HUES64 (cell line): ENCODE measurements at regions not wholly inside any gene's neighbourhood (a gene's known extent, or its start where the extent isn't known, plus 50 kb on each side); places are given as distances from the start of the nearest gene placed in this dataset.

Experiments
- H3K27ac ChIP-seq: 2 replicates; pipeline ENCODE4 v1.7.0; 2013; ENCODE audit warnings: low read depth, low read length, inconsistent platforms
- H3K27me3 ChIP-seq: 2 replicates; pipeline ENCODE4 v1.6.1; 2013; ENCODE audit warnings: mild to moderate bottlenecking, low read length; ENCODE audit not compliant: insufficient read depth
- H3K36me3 ChIP-seq: 2 replicates; pipeline ENCODE4 v1.6.1; 2013; ENCODE audit warnings: mild to moderate bottlenecking, low read length; ENCODE audit not compliant: insufficient read depth
- H3K4me1 ChIP-seq: 2 replicates; pipeline ENCODE4 v1.6.1; 2013; ENCODE audit warnings: mild to moderate bottlenecking, low read length, moderate library complexity; ENCODE audit not compliant: insufficient read depth
- H3K4me3 ChIP-seq: 2 replicates; pipeline ENCODE4 v1.5.1; 2013; ENCODE audit warnings: mild to moderate bottlenecking, low read length, moderate library complexity
- H3K9ac ChIP-seq: 2 replicates; pipeline ENCODE4 v1.6.1; 2013; ENCODE audit warnings: mild to moderate bottlenecking, low read depth, low read length
- H3K9me3 ChIP-seq: 2 replicates; pipeline ENCODE4 v1.6.1; 2013; ENCODE audit warnings: low read depth, low read length; ENCODE audit not compliant: insufficient read depth
- WGBS: fragments of 150-250, 120-280 bp; methylation state at CpG from one replicate; pipeline ENCODE4 v1.1.7; 2013; ENCODE audit warnings: missing lambda C conversion rate; 5-methylcytosine and 5-hydroxymethylcytosine counted together

DNA sequence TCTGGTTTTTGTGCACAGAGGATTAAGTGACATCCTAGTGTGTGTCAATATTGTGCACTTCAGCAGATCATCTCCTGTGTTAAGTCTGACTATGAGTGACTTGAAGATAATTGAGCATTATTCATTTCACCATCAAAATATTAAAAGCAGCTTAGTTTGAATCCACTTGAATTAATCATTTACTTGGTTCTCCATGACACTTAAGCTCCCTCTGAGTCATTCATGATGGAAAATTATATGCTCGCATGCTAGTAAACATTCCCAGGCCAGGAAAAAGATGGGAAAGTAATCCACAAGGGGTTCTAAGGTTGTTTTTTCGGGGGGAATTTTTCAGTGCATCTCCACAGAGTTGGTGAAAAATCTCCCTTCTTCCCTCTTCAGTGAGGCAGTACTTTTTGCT lies 97.2 kb upstream of the EOLA2 start:
- no peaks in the 10 kb centered on the region for H3K36me3 ChIP-seq
- H3K9ac ChIP-seq = no peak overlapping the region
- peaks cover 6% of the 10 kb centered on the region; the same call in 1 of the 2 replicates for H3K4me1 ChIP-seq
- no peak overlapping the region for H3K4me3 ChIP-seq
- 88% methylated on average over 2 of the region's 2 CpGs for WGBS
- H3K27ac ChIP-seq = no peak overlapping the region
- H3K9me3 ChIP-seq = no peaks in the 10 kb centered on the region
- H3K27me3 ChIP-seq = no peaks in the 10 kb centered on the region; the same call in 1 of the 2 replicates

DNA sequence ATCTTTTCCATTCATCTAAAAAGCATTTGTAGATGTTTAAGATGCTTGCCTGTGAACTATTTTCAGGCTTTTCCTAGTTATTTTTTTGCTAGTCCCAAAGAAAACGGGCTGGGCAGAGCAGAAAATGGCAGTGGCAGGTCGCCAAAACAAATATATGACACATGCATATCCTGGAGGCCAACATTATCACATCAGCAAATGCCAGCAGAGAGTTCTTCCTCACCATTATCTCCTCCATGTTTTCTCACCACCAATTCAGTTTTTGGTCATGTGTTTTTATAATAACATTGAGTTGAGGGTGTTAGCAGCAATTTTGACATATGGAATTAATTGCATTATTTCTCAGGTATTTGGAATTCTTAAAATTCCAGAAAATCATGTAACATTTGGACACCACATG lies 97.9 kb upstream of the EOLA2 start:
- Histone ChIP-seq H3K4me3 (no peak overlapping the region), H3K36me3 (no peaks in the 10 kb centered on the region), H3K4me1 (peaks cover 6% of the 10 kb centered on the region; the same call in 1 of the 2 replicates), H3K27ac (no peak overlapping the region), H3K27me3 (no peaks in the 10 kb centered on the region), H3K9ac (no peak overlapping the region), H3K9me3 (no peaks in the 10 kb centered on the region)
- 95% methylated on average over 2 of the region's 2 CpGs for WGBS

DNA sequence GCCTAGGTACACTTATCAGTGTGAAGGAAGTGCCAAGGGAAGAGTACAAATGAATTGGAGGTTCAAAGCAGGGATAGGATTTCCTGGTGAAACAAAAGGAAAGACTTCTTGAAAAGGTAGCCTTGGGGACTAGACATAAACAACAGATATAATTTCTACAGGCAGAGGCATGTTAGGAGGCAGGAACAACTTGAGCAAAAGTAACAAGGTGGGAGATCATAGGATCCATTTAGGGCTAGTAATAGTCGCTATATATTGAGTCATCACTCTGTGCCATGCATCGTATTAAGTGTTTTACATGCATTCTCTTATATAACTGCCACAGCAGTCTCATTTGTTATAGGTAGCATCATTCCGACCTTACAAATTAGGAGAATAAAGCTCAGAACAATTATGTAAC lies 98.3 kb upstream of the EOLA2 start:
- Histone ChIP-seq H3K4me3 (no peak overlapping the region), H3K27ac (no peak overlapping the region), H3K36me3 (no peaks in the 10 kb centered on the region), H3K4me1 (peaks cover 6% of the 10 kb centered on the region; the same call in 1 of the 2 replicates), H3K27me3 (no peaks in the 10 kb centered on the region), H3K9ac (no peak overlapping the region), H3K9me3 (no peaks in the 10 kb centered on the region)
- whole genome bisulfite sequencing = 97% methylated on average over 3 of the region's 3 CpGs

DNA sequence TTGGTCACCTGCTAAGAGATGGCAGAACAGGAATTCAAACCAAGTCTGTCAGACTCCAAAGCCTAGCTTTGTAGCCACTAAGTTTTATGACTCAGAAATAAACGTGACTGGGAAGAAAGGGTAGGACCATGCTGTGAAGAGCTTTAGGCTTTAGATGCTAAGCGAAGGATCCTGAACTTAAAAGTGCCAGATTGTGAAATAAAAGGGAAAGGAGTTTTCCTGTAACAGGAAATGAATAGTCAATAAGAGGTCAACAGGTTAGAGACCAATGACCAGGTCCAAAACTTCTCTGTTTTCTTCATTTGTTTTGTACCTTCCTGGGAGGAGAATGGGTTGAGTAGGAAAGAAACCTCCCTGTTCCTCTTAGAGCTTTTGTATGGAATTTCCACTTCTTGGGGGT lies 98.8 kb upstream of the EOLA2 start:
- H3K9me3 ChIP-seq = no peaks in the 10 kb centered on the region
- no peak overlapping the region for H3K27ac ChIP-seq
- H3K27me3 ChIP-seq = no peaks in the 10 kb centered on the region
- no peak overlapping the region for H3K4me3 ChIP-seq
- 62% methylated on average over 2 of the region's 2 CpGs for WGBS
- no peak overlapping the region for H3K9ac ChIP-seq
- H3K36me3 ChIP-seq = no peaks in the 10 kb centered on the region
- H3K4me1 ChIP-seq = peaks cover 6% of the 10 kb centered on the region; the same call in 1 of the 2 replicates

DNA sequence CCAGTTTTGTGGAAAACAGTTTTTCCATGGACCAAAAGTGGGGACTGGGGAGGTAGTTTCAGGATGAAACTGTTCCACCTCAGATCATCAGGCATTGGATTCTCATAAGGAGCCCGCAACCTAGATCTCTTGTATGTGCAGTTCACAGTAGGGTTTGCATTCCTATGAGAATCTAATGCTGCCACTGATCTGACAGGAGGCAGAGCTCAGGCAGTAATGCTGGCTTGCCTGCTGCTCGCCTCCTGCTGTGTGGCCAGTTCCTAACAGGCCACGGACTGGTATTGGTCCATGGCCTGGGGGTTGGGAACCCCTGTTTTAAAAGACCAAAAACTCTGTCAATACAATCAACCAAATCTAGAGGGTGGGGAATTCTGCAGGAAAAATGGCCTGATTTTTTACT lies 100.0 kb upstream of the EOLA2 start:
- 69% methylated on average over 3 of the region's 3 CpGs for WGBS

DNA sequence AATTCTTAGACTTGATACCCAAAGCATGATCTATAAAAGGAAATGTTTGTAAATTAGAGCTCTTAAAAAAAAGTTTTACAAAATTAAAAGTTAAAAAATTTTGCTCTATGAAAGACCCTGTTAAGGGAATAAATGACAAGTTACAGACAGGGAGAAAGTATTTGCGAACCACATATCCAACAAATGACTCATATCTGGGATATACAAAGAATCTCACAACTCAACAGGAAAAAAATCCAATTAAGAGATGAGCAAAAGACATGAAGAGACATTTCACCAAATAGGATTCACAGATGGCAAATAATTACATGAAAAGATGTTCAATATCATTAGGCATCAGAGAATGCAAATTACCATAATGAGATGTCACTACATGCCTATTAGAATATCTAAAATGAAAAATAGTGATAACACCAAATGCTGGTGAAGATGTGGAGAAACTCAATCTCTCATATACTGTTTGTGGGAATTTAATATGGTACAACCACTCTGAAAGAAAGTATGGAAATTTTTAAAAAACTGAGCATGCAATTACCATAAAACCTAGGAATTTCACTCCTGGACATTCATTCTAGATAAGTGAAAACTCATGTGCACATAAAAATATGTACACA lies 100.8 kb upstream of the EOLA2 start:
- H3K27ac ChIP-seq = no peak overlapping the region
- no peaks in the 10 kb centered on the region for H3K9me3 ChIP-seq
- no peaks in the 10 kb centered on the region for H3K4me1 ChIP-seq
- H3K4me3 ChIP-seq = no peak overlapping the region
- H3K27me3 ChIP-seq = no peaks in the 10 kb centered on the region
- no peak overlapping the region for H3K9ac ChIP-seq
- no peaks in the 10 kb centered on the region for H3K36me3 ChIP-seq
- no CpG with 5 or more reads among the region's 1 CpG for WGBS

More for the DNA sequence above, 100.0 kb upstream of the EOLA2 start:
- Histone ChIP-seq H3K36me3 (no peaks in the 10 kb centered on the region), H3K4me1 (no peaks in the 10 kb centered on the region), H3K9me3 (no peaks in the 10 kb centered on the region), H3K27ac (no peak overlapping the region), H3K9ac (no peak overlapping the region), H3K27me3 (no peaks in the 10 kb centered on the region), H3K4me3 (no peak overlapping the region)

DNA sequence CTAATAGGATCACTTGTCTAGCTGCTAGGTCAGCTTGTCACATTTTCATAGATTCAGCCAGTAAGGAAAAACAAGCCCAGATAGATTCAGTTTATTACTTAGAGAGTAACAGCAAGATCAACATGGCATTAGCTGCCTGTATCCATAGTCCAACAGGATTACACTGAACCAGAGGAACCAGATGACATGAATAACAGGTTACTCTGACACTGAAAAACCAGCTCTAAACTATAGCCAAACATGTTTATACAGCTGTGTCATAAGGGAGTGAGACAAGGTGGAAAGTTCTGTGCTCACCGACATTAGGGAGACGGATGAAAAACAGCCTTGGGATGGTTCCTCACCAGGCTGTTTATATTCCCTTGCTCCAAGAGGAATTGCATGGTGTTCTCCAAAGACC lies 102.9 kb upstream of the EOLA2 start:
- Histone ChIP-seq H3K27me3 (no peaks in the 10 kb centered on the region), H3K4me1 (no peaks in the 10 kb centered on the region), H3K27ac (no peak overlapping the region), H3K9ac (no peak overlapping the region), H3K4me3 (no peak overlapping the region), H3K9me3 (no peaks in the 10 kb centered on the region), H3K36me3 (no peaks in the 10 kb centered on the region)
- WGBS = 96% methylated on average over 2 of the region's 2 CpGs

DNA sequence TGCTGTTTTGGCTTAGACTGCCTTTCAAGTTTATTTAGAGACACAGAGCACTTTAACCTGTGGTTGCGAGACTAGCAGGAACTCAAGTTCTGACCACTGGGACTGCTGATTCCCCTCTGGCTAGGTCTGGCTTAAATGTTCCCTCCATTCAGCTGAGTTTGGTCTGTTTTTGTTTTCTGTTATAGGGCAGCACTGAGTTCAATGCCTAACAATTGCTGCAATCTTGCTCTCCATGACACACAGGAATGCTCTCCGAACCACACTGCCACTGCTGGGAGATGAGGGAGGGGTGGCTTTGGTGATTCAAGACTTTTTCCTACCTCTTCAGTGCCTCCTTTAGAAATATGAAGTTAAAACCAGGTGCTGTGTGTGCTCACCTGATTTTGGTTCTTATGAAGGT lies 106.3 kb upstream of the EOLA2 start:
- no peaks in the 10 kb centered on the region for H3K9me3 ChIP-seq
- H3K36me3 ChIP-seq = no peaks in the 10 kb centered on the region
- H3K27me3 ChIP-seq = no peaks in the 10 kb centered on the region
- no peak overlapping the region for H3K4me3 ChIP-seq
- no peak overlapping the region for H3K9ac ChIP-seq
- H3K27ac ChIP-seq = no peak overlapping the region
- 0% methylated on average over 1 of the region's 2 CpGs for WGBS
- H3K4me1 ChIP-seq = no peaks in the 10 kb centered on the region

DNA sequence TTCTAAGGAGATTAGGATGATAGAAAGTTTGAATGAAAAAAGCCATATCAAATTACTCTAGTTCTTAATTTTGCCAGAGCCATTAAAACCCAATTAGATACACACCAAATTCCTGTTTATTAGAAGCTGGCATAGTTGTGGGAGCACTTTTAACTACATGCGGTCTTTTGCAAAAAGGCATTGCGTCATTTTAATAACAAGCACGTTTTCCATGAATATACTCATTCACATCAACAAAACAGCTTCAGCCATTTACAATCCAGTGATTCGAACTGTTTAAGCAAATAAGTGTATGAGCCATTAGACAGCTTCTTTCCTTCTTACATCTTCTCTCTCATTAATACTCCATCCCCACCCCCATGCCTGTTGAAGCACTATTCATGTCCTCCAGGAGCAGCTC lies 109.5 kb upstream of the EOLA2 start:
- no peaks in the 10 kb centered on the region for H3K4me1 ChIP-seq
- no peak overlapping the region for H3K4me3 ChIP-seq
- no peak overlapping the region for H3K9ac ChIP-seq
- no peaks in the 10 kb centered on the region for H3K36me3 ChIP-seq
- H3K27me3 ChIP-seq = no peaks in the 10 kb centered on the region
- WGBS = 98% methylated on average over 4 of the region's 4 CpGs
- no peak overlapping the region for H3K27ac ChIP-seq
- no peaks in the 10 kb centered on the region for H3K9me3 ChIP-seq

DNA sequence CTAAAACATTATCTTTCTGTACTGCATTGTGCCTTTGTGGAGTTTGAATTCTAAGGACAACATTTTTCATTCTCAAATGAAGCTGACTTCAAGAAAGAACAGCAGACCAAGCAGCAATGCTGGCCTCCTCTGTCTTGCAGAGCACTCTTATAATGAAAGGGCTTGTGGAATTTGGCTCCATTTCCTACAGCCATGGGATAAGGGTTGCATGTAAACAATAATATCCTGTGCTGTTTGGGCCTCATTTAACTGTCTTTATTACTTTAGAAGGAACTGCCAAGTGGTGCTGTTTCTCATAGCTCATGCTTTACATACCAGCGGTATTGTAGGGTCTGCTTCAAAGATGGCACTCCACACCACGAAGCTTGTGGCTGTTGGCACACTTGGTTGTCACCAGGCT lies 111.4 kb upstream of the EOLA2 start:
- Histone ChIP-seq H3K9ac (no peak overlapping the region), H3K4me3 (no peak overlapping the region), H3K36me3 (no peaks in the 10 kb centered on the region), H3K9me3 (no peaks in the 10 kb centered on the region), H3K4me1 (no peaks in the 10 kb centered on the region), H3K27me3 (no peaks in the 10 kb centered on the region), H3K27ac (no peak overlapping the region)
- 92% methylated on average over 2 of the region's 2 CpGs for WGBS

DNA sequence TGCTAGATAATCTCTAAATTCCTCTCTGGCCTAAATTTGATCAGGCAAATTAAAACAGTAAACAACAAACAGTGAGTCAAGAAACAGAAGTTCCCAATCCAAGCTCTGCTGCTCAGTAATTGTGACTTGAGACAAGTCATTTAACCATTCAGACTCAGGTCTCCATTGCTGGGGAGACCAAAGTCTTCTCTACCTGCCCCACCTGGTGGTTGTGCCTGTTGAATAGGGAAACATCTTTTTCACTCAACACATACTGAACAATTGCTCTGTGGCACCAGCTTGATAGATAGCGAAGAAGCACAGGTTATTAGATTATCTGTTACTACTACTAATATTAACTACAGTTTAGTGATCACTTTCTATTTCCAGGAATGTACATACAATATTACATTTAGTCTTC lies 112.1 kb upstream of the EOLA2 start:
- H3K4me3 ChIP-seq = no peak overlapping the region
- no peaks in the 10 kb centered on the region for H3K36me3 ChIP-seq
- no peak overlapping the region for H3K27ac ChIP-seq
- H3K9ac ChIP-seq = no peak overlapping the region
- H3K9me3 ChIP-seq = no peaks in the 10 kb centered on the region
- no peaks in the 10 kb centered on the region for H3K27me3 ChIP-seq
- whole genome bisulfite sequencing = no CpG with 5 or more reads among the region's 1 CpG
- no peaks in the 10 kb centered on the region for H3K4me1 ChIP-seq

DNA sequence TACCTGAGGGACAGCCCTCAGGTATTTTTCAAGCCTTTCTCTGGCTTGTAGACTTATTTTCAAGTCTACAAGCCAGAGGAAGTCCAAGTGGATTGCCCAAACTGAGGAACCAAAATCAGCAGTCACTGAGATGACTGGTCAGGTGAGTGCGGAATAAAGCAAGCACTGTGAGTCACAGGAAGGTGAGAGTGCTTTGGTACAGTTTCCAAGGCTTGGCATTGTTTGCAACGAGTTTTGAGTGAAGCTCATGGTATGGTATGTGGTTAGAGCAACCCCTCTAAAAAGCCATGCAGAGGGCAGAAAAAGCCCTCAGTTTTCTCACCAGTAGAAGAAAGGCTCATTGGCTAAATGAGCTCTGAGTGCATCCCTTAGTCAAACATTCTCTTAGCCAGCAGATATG lies 112.8 kb upstream of the EOLA2 start:
- 43% methylated on average over 2 of the region's 2 CpGs for WGBS
- H3K4me3 ChIP-seq = no peak overlapping the region
- H3K4me1 ChIP-seq = no peaks in the 10 kb centered on the region
- H3K27ac ChIP-seq = no peak overlapping the region
- H3K36me3 ChIP-seq = no peaks in the 10 kb centered on the region
- H3K27me3 ChIP-seq = no peaks in the 10 kb centered on the region
- H3K9ac ChIP-seq = no peak overlapping the region
- no peaks in the 10 kb centered on the region for H3K9me3 ChIP-seq
